Lower leg skin (tissue), 4 donors: ENCODE measurements at regions not wholly inside any gene's neighbourhood (a gene's known extent, or its start where the extent isn't known, plus 50 kb on each side); places are given as distances from the start of the nearest gene placed in this dataset.
A peak's percentile ranks its signal among the peaks of the same experiment; 100 is the strongest.

Source experiments
- DNase-seq, 2 donors: peaks; one replicate each; pipeline ENCODE4 v3.0.0-alpha.2; 2019; ENCODE audit warnings: low spot score in 2 of 2
- H3K4me3 ChIP-seq: fragments of 200-600 bp; sonication (generic); 2 replicates; pipeline ENCODE4 v1.5.1; 2017; ENCODE audit warnings: mild to moderate bottlenecking, low read depth; ENCODE audit not compliant: poor library complexity, severe bottlenecking
- POLR2A ChIP-seq, 2 donors: fragments of 450-650 bp; IDR thresholded peaks; one replicate each; pipeline ENCODE4 v1.6.1; 2016 to 2017; ENCODE audit warnings: antibody characterized with exemption in 2 of 2, mild to moderate bottlenecking in 1 of 2, moderate library complexity in 1 of 2
- WGBS, 2 donors: methylation state at CpG; one replicate each; pipeline ENCODE4 v1.1.5; 2018; 5-methylcytosine and 5-hydroxymethylcytosine counted together
- intact Hi-C: fragments of 100-400 bp; cut with DNase I; formaldehyde crosslinking; loops from one replicate; pipeline ENCODE4 v1.15.0; 2023; ENCODE audit warnings: low total_unique reads
- TF ChIP-seq, protein P1 (sequence below), 3 donors: fragments of 450-650 bp; IDR thresholded peaks; one replicate each; pipeline ENCODE4 v1.5.1; 2016; ENCODE audit warnings: antibody characterized with exemption in 3 of 3, mild to moderate bottlenecking in 3 of 3, moderate library complexity in 2 of 3

DNA sequence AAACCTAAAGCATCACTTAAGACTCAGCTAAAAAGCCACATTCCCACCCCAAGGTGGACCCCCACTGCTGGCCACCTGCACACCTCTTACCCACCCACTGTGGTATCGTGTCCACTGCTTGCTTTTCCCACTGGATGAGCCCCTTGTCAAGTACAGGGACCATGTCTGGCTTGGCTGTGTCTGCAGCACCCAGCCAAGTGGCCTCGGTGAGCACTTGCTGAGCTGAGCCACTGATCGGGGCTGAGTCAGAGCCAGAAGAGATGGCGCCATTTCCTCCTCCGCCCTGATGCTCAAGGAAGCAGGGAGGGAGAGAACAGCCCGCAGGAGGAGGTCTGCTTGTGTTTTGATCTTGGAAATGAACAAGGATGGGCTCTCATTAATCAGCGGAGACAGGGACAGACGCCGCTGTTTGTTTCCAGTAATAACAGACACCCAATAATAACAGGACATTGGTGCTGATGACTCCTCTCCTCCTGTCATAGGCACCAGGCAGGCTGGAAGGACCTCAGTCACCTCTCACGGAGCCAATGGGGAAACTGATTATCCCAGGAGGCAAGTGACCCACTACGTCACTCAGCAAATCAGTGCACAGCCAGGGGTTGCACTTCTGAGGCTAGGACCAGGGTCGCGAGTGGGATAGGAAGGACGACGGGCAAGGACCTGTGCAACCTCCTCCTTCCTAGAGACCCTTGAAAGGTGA, 85.2 kb upstream of the RTL6 start:
- DNase-seq: peak in 1 of 2 donors; percentile 66
- no peak overlapping the region for H3K4me3 ChIP-seq
- intact Hi-C loops: no loop called here
- TF ChIP-seq, protein P1, sequence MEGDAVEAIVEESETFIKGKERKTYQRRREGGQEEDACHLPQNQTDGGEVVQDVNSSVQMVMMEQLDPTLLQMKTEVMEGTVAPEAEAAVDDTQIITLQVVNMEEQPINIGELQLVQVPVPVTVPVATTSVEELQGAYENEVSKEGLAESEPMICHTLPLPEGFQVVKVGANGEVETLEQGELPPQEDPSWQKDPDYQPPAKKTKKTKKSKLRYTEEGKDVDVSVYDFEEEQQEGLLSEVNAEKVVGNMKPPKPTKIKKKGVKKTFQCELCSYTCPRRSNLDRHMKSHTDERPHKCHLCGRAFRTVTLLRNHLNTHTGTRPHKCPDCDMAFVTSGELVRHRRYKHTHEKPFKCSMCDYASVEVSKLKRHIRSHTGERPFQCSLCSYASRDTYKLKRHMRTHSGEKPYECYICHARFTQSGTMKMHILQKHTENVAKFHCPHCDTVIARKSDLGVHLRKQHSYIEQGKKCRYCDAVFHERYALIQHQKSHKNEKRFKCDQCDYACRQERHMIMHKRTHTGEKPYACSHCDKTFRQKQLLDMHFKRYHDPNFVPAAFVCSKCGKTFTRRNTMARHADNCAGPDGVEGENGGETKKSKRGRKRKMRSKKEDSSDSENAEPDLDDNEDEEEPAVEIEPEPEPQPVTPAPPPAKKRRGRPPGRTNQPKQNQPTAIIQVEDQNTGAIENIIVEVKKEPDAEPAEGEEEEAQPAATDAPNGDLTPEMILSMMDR (IDR thresholded peaks at IDR 0.05): no peak
- TF ChIP-seq POLR2A (IDR thresholded peaks at IDR 0.05): no peak
- 56% methylated on average over 14 to 15 of the region's 15 CpGs for WGBS, 2 donors

DNA sequence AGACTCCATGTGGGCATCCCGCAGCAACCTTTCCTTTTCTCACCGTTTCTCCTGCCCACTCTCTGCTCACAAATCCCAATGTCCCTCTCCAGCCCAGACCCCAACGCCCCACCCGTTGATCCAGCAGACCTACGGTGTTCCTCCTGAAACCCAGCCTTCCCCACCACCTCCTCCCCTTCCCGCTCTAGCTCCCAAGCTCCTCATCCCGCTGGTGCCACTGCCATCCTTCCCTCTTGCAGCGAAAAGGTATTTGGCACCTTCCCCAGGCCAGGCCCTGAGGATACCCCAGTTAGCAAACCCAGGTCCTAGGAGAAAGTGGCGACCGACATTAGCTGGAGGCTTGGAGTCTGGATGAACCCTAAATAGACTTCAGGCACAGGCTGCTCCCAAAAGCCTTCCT, 84.0 kb upstream of the RTL6 start:
- DNase-seq: peak in 1 of 2 donors; percentile 60
- intact Hi-C loops: no loop called here
- 85 to 87% methylated on average over 10 of the region's 10 CpGs for WGBS, 2 donors

DNA sequence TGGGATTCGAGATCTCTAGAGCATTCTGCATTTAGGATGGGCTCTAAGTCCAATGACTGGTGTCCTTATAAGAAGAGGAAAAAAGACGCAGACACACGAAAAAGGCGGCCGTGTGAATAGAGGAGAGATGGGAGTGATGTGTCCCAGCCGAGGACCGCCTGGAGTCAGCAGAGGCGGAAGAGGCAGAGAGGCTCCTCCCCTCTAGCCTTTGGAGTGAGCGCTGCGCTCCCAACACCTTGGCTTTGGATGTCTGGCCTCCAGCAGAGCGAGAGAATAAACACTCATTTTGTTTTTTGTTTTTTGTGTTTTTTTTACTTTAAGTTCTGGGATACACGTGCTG, 83.0 kb upstream of the RTL6 start:
- peak in 1 of 2 donors; percentile 53 for DNase-seq
- no peak overlapping the region for H3K4me3 ChIP-seq
- WGBS, 2 donors: 80 to 81% methylated on average over 12 of the region's 12 CpGs
- TF ChIP-seq POLR2A (IDR thresholded peaks at IDR 0.05): no peak
- TF ChIP-seq, protein P1 (IDR thresholded peaks at IDR 0.05): no peak
- intact Hi-C loops: no loop called here

More for the DNA sequence above, 84.0 kb upstream of the RTL6 start:
- no peak overlapping the region for H3K4me3 ChIP-seq
- TF ChIP-seq, protein P1 (IDR thresholded peaks at IDR 0.05): no peak
- no peak for TF ChIP-seq POLR2A (IDR thresholded peaks at IDR 0.05)

DNA sequence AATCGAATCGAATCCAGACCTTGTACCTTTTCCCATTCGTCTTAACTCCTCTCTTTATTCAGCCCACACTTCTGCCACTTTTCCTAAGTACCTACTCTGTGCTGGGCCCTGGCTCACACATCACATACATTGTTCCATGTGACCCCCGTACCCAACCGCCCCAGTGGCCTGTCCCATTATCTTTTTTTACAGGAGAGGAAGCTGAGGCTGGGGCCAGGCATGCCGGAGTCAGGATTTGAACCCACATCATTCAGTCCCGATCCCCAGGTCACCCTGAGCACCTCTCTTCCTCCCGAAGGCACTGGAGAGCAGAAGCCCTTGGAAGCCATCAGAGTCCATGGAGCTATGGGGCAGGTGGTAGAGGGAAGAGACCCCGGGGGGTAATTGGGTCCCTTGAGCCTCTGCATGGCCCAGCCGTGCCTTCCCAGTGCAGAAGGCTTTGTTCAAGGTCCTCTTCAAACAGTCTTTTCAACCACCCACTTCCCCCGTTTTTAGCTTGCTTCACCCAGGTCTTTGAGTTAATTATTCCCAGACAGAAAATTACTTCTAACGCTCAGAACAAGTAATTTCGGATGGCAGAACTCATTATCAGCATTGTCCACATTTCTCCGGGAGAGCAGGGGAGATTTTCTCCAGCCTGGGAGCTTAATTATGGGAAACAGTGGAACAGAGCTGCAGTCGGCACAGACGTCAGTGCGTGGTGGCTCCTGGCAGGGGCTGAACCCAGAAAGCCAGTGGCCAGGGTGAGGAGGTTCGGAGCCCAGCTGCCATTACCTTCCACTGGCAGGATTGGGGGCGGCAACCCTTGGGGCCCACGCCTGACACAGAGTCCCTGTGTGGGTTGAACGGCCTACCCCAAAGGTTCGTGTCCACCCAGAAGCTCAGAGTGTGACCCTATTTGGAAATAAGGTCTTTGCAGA, 82.4 kb upstream of the RTL6 start:
- TF ChIP-seq POLR2A (IDR thresholded peaks at IDR 0.05): no peak
- TF ChIP-seq, protein P1 (IDR thresholded peaks at IDR 0.05): no peak
- WGBS, 2 donors: 82% methylated on average over 22 of the region's 22 CpGs

DNA sequence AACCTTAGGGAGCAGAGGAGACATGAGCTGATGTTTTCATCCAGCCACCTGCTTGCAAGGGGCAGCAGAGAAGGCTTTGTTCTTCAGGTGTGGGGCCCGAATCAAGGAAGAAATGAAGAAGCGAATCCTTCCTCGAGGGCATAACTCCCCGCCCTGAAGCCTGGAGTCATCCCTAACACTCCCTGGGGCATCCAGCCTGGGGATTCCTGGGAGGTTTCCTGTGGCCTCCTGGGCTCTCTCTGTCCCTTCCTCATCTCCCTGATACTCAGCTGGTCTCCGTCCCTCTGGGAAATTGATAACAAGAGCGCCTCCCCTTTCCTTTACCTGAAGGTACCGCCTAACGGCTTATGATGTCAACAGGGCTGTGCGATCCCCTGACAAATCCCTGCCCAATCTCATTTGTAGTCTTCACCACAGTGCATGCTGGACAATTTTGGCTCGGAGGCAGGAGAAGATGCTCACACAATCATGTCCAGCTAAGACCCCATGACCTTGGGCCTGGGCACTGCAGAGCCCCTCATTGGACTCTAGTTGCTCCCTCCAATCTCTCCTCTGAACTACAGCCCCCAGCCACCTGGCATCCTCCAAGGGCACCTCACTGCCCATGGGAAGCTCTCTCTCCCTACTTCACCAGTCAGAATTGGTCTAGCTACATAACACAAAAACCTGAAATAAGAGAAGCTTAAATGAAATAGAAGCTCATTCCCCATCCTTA, 80.6 kb upstream of the RTL6 start:
- DNase-seq: peak in 1 of 2 donors; percentile 42
- intact Hi-C loops: no loop called here
- no peak overlapping the region for H3K4me3 ChIP-seq
- no peak for TF ChIP-seq POLR2A (IDR thresholded peaks at IDR 0.05)
- TF ChIP-seq, protein P1 (IDR thresholded peaks at IDR 0.05): no peak
- WGBS, 2 donors: 75 to 80% methylated on average over 10 of the region's 10 CpGs

More for the DNA sequence above, 82.4 kb upstream of the RTL6 start:
- no peak overlapping the region for H3K4me3 ChIP-seq
- intact Hi-C loops: no loop called here
- DNase-seq: peak in 1 of 2 donors; percentile 68
